ENCODE measurements at regions not wholly inside any gene's neighbourhood (a gene's known extent, or its start where the extent isn't known, plus 50 kb on each side); places are given as distances from the start of the nearest gene placed in this dataset.

DNA sequence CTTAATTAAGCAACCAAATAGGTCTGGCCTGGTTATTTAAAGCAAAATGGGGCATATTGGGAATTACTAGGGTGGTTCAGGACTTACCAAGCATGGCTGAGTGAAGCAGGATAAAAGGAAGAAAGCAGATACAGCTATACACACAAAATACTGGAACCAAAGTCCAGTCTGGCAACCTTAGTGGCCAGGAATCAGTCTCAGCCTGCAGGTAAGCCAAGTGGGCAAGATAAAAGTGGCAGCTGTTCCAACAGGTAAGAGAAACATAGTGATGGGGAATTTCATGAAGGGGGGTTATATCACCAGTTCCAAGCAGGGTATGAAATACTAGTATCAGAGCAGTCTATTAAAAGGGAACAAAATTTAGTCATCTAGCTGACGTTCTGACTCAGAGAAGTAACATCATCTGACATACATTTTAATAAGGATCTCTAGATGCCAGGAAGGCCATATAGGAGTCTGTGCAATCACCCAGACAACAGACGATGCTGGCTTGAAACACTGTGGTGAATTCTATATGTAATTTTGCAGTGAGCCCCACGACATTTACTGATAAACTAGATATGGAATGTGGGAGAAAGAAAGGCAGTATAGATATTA, 292.1 kb upstream of the HSF2 start:
- Histone ChIP-seq H3K36me3 (no peaks in the 10 kb centered on the region), H3K4me1 (peaks cover 0 to 39% (median 31%) of the 10 kb centered on the region in 4 donors), H3K4me3 (no peak overlapping the region), H3K27ac (replicated peaks in 1 of 4) (peak overlapping the region in 3 of 4 donors; percentile 13 to 60 (median 50)), H3K27me3 (no peaks in the 10 kb centered on the region), H3K9me3 (no peaks in the 10 kb centered on the region)
- intact Hi-C loops (cut with DNase I) = no loop called here
- DNase-seq (ENCODE audit: extremely low spot score) = no peak
- WGBS = 75% methylated on average over 3 of the region's 3 CpGs
- no peak for TF ChIP-seq POLR2AphosphoS5 (IDR thresholded peaks at IDR 0.05)

GRCh38 chr6:122109075-122109474, 290.4 kb upstream of the HSF2 start:
- Histone ChIP-seq H3K27ac (replicated peaks in 1 of 4) (peak overlapping the region; percentile 23 to 60 (median 52)), H3K4me3 (no peak overlapping the region), H3K4me1 (peaks cover 0 to 40% (median 35%) of the 10 kb centered on the region in 4 donors), H3K27me3 (no peaks in the 10 kb centered on the region), H3K9me3 (no peaks in the 10 kb centered on the region), H3K36me3 (no peaks in the 10 kb centered on the region)
- no peak for DNase-seq (ENCODE audit: extremely low spot score)
- TF ChIP-seq EP300 (IDR thresholded peaks at IDR 0.05) = no peak
- TF ChIP-seq POLR2AphosphoS5 (IDR thresholded peaks at IDR 0.05) = no peak
- TF ChIP-seq POLR2A (IDR thresholded peaks at IDR 0.05; ENCODE audit: low read depth) = no peak
- no peak for TF ChIP-seq CTCF (IDR thresholded peaks at IDR 0.05)
- intact Hi-C loops (cut with DNase I) = no loop called here

DNA sequence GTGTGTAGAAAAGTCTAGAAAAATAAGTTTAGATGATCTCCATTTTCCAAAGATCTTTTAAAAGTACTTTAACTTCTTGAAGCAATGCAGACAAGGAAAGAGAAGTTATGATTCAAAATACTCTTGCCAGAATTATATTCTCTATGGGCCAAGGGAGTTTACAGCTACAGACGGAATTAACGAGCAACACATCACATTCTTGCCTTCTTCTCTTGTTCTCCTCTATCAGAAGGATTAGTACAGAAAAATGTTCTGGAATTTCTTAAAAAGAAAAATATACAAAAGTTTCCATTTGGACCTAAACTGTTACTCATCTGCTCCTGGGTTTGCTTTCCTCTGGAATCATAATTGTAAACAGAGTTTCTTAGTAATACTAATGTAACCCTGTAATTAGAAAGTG, 284.7 kb upstream of the HSF2 start:
- Histone ChIP-seq H3K9me3 (no peaks in the 10 kb centered on the region), H3K4me3 (no peak overlapping the region), H3K36me3 (no peaks in the 10 kb centered on the region), H3K4me1 (peaks cover 4 to 48% (median 39%) of the 10 kb centered on the region in 4 donors), H3K27ac (replicated peaks in 1 of 4) (peak overlapping the region; percentile 42 to 77 (median 64)), H3K27me3 (no peaks in the 10 kb centered on the region)
- no peak for DNase-seq (ENCODE audit: extremely low spot score)
- 44% methylated on average over 2 of the region's 2 CpGs for WGBS
- TF ChIP-seq POLR2AphosphoS5 (IDR thresholded peaks at IDR 0.05) = no peak
- no peak for TF ChIP-seq EP300 (IDR thresholded peaks at IDR 0.05)
- TF ChIP-seq CTCF (IDR thresholded peaks at IDR 0.05) = no peak
- no peak for TF ChIP-seq POLR2A (IDR thresholded peaks at IDR 0.05; ENCODE audit: low read depth)
- intact Hi-C loops (cut with DNase I) = no loop called here

DNA sequence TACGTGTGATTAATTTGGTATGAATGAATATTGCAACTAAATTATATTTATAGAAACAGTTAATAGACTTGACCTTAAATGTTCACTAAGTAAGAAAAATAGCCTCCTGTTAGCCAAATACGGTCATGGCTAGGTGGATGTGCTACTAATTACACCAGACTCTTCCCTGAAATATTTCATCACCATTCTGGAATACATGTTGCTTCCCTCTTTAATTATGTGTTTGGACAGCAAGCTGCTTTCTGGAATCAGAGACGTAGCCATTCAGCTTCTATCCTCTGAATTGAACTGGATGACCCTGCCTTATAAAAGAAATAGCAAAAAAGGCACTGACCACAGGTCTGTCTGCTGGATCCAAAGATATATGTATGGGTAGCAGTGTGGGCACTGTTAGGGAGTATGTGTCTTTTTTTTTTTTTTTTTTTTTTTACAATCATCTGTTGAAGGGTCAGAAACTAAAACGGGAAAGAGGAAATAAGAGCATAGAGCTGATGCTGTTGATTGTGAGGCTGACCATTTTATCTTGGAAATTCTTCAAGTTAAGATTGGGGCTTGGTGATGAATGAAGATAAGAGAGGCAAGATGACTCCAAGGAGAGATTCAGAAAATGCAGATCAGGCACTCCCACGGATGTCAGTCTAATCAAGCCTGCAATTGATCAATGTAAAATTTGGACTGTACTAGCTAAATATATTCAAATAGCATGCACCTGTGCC, 283.2 kb upstream of the HSF2 start:
- intact Hi-C loops (cut with DNase I) = no loop called here
- no peak for DNase-seq (ENCODE audit: extremely low spot score)
- Histone ChIP-seq H3K4me1 (peaks cover 4 to 35% (median 34%) of the 10 kb centered on the region in 4 donors), H3K27ac (replicated peaks in 1 of 4) (peak overlapping the region; percentile 63 to 77 (median 64)), H3K36me3 (no peaks in the 10 kb centered on the region), H3K9me3 (no peaks in the 10 kb centered on the region), H3K4me3 (no peak overlapping the region), H3K27me3 (no peaks in the 10 kb centered on the region)
- 25% methylated on average over 5 of the region's 5 CpGs for WGBS
- TF ChIP-seq EP300 (IDR thresholded peaks at IDR 0.05) = peak; percentile 86
- TF ChIP-seq POLR2AphosphoS5 (IDR thresholded peaks at IDR 0.05) = peak; percentile 15 to 56
- TF ChIP-seq CTCF (IDR thresholded peaks at IDR 0.05) = no peak
- TF ChIP-seq POLR2A (IDR thresholded peaks at IDR 0.05; ENCODE audit: low read depth) = no peak

DNA sequence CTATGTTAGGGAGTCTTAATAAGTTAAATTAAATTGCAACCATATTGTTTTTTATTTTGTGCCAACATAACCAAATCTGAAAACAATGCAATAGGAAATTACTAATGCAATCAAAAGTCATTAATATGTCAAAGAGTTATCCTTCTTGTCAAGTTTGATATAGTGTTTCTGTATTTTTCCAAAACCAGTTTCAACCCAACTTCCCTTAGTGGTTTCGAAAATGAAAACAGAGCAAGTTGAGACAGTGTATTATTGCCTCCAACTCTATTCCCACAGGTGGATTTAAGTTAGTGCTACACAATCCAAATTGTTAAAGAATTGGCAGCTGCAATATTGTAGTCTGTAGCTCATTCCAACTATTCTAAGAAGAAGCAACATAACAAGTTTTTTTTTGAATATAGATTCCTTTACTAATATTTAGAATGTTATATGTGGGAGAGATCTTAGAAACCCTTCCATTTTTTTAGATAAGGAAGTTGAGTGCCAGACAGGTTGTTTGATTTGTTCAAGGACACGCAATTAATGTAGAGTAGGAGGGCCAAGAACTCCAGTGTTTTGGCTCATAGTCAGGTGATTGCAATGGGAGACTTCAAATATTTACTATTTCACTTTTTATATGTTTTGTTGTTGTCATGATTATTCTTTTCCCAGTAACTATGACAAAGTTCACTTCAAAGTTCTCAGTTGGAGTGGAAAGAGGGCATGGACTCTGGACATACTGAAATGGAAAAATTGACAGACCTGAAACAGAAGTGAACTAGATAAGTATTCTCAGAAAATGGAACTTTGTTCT, 282.4 kb upstream of the HSF2 start:
- H3K27me3 ChIP-seq = no peaks in the 10 kb centered on the region
- no peak for TF ChIP-seq POLR2AphosphoS5 (IDR thresholded peaks at IDR 0.05)
- no peak for TF ChIP-seq EP300 (IDR thresholded peaks at IDR 0.05)
- TF ChIP-seq CTCF (IDR thresholded peaks at IDR 0.05) = no peak
- TF ChIP-seq POLR2A (IDR thresholded peaks at IDR 0.05; ENCODE audit: low read depth) = no peak
- H3K27ac ChIP-seq (replicated peaks in 1 of 4) = peak overlapping the region; percentile 63 to 77 (median 64)
- intact Hi-C loops (cut with DNase I) = no loop called here
- H3K4me3 ChIP-seq = no peak overlapping the region
- H3K36me3 ChIP-seq = no peaks in the 10 kb centered on the region
- H3K9me3 ChIP-seq = no peaks in the 10 kb centered on the region
- peaks cover 4 to 38% (median 35%) of the 10 kb centered on the region in 4 donors for H3K4me1 ChIP-seq
- whole genome bisulfite sequencing = 36% methylated on average over 2 of the region's 2 CpGs
- no peak for DNase-seq (ENCODE audit: extremely low spot score)
